ENCODE measurements at regions not wholly inside any gene's neighbourhood (a gene's known extent, or its start where the extent isn't known, plus 50 kb on each side); places are given as distances from the start of the nearest gene placed in this dataset.
"Not testable (repeated sequence)": the region's sequence is repeated elsewhere in the genome, so short reads cannot be mapped to it uniquely, and the experiment has no call there.

GRCh38 chr18:78411539-78411938 is 568.1 kb upstream of the SALL3 start:
- DNase-seq (ENCODE audit: low spot score) = no peak

GRCh38 chr18:78414302-78414701 is 565.3 kb upstream of the SALL3 start:
- no peak for DNase-seq (ENCODE audit: low spot score)

DNA sequence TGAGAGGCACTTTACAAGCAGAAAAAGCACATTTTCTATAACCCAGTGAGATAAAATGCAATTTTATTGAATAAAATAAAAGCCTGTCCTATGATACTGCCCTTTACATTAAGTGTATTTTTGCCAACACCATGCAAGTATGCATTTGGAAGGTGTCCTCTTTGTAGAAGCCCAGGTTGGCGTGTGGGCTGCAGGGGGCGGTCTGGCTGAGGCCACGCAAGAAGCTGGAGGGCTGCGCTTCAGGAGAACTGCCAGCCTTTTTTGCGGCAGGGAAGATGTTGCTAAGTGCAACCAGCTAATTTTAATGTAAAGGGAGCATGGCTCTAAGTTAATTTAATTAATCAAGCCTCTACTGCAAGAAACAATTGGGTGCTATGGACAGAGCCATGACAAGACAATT is 562.8 kb upstream of the SALL3 start:
- DNase-seq (ENCODE audit: low spot score) = no peak

- DNase-seq (ENCODE audit: low spot score) = no peak
Measured at GRCh38 chr18:78418379-78418778, 561.2 kb upstream of the SALL3 start.

- DNase-seq (ENCODE audit: low spot score) = no peak
Measured at GRCh38 chr18:78419171-78419570, 560.4 kb upstream of the SALL3 start.

GRCh38 chr18:78420116-78420515 is 559.5 kb upstream of the SALL3 start:
- no peak for DNase-seq (ENCODE audit: low spot score)

- no peak for DNase-seq (ENCODE audit: low spot score)
Measured at GRCh38 chr18:78421392-78421791, 558.2 kb upstream of the SALL3 start.

- DNase-seq (ENCODE audit: low spot score) = no peak
Measured at GRCh38 chr18:78422336-78422735, 557.3 kb upstream of the SALL3 start.

- DNase-seq (ENCODE audit: low spot score) = no peak
Measured at GRCh38 chr18:78423811-78424210, 555.8 kb upstream of the SALL3 start.

- no peak for DNase-seq (ENCODE audit: low spot score)
Measured at GRCh38 chr18:78424403-78425018, 555.1 kb upstream of the SALL3 start.

- DNase-seq (ENCODE audit: low spot score) = no peak
Measured at GRCh38 chr18:78425019-78425412, 554.6 kb upstream of the SALL3 start.

DNA sequence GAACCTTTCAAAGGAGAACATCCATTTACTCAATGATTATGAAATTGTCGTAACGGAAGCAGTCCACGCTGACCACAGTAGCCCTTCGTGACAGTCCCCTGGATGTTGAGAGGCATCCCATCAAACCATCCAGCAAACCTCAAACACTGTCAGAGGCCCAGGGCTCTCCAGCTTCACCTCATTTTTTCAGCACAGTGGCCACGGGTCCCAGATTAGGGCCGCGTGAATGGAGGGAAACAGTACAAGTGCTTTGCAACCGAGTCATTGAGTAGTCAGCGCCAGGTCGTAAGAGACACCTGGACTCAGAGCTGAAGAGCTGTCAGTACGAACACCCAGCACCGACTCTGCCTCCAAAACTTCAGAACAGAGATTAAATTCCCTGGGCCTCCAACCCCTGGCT is 552.5 kb upstream of the SALL3 start:
- DNase-seq (ENCODE audit: low spot score) = no peak

DNA sequence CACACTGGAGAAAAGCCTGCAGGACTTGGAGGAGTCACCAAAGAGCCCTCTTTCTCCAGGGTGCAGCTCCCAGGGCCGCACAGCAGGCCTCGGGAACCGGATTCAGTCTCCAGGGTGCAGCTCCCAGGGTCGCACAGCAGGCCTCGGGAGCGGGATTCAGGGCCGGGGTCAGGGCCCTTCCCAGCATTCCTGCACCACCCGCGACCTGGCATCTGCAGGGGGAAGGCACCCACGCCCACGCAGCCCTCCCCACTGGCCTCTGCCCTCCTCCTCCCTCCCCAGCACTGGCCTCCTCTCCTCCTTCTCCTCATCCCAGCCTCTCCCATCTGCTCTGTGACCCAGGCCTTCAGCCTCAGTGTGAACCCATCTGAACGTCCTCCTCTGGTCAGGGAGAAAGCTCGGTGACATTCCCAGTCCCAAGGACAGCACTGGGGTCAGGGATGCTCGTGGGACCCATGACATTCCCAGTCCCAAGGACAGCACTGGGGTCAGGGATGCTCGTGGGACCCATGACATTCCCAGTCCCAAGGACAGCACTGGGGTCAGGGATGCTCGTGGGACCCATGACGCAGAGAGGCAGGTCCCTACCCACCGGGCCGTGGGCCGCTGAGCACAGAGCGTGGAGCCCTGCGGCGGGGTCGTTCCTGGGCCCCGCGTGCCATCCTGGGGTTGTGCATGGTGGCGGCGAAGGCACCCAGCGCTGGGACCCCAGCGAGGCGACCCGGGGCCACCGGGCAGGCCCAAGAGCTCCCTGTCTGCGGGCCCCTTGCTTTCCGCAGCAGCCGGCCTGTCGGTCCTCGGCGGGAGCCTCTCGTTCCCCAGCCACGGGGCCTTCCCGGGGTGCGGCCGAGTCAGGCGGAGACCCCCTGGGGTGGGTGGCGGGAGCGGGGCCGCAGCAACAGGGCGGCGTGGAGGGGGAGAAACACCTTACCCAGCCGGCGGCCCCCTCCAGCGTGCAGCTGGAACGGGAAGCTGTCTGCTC is 550.2 kb upstream of the SALL3 start:
- no peak for DNase-seq (ENCODE audit: low spot score)

DNA sequence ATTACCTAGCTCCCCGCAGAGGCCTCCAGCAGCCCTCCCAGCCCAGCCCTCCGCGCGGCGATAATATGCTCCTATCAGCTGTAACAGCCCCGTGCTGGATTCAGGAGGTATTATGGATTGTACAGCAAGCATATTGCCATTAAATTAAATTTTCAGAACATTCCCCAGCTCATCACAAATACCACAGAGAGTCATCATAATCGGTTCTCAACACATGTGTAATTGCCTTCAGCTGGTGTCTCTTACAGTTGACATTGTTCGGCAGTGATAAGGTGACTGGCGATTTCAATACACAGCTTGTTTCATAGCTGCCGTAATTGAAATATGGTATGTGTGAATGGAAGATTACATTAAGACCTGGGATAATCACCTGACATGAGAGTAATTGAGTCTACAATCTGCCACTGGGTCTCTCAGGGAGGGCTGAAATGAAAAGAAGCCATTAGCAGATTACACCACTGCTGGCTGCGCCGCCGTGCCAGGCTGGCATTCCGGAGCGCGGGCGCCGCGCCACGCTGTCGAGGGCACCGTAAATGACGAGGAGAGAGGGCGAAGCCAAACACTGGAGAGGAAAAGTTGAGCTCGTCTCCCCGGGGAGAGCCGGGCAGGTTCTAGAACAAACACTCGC is 549.4 kb upstream of the SALL3 start:
- no peak for DNase-seq (ENCODE audit: low spot score)

GRCh38 chr18:78431606-78432005 is 548.0 kb upstream of the SALL3 start:
- no peak for DNase-seq (ENCODE audit: low spot score)

- DNase-seq (ENCODE audit: low spot score) = no peak
Measured at GRCh38 chr18:78433562-78433961, 546.1 kb upstream of the SALL3 start.

- DNase-seq (ENCODE audit: low spot score) = no peak
Measured at GRCh38 chr18:78436110-78436509, 543.5 kb upstream of the SALL3 start.

DNA sequence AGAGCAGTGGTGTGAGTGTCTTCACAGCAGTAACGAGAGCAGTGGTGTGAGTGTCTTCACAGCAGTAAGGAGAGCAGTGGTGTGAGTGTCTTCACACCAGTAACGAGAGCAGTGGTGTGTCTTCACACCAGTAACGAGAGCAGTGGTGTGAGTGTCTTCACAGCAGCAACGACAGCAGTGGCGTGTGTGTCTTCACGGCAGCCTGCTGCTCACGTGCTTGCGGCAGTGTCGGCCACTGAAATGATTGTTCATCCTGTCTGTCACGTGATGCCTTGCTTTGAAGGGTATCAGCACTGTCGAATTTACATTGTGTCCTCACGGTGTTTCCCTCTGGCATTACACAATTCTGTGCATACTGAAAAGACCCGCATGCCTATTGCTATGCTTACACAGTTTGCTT is 541.4 kb upstream of the SALL3 start:
- DNase-seq (ENCODE audit: low spot score) = not testable (repeated sequence)

GRCh38 chr18:78445880-78446279 is 533.7 kb upstream of the SALL3 start:
- DNase-seq (ENCODE audit: low spot score) = no peak

DNA sequence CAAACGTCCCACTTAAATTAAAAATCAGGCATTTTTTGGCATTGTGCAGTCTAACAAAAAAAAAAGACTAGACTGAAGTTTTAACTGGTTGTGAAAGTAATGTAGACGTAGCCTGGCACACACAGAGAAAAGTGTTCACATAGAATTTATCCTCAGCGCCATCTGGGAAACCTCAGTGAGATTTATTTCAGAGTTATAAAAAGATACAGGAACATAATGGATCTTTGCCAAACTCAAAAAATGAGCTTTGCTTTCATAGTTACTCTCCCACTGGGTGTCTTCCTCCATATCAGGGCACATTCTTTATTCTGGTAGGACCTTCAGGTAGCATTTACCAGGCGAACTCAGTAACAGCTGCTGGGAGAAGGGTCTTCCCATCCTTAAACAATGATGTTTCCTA is 532.4 kb upstream of the SALL3 start:
- DNase-seq (ENCODE audit: low spot score) = no peak

DNA sequence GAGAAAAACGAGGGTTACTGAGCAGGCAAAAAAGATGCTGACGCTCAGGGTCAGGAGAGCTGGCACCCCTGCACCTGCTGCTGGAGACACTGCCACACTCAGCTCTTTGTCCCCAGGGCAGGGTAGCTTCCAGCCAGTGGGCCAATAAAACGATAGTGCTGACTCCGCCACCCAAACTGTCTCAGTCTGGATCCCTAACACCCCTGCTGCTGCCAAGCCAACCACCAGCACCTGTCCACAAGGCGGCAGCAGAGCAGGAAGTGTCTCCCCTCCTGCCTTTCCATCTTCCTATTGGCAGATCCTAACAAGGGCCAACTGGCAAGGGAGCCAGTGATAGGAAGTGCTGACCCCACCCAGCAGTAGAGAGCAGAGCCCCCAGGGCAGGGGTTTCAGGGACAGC is 531.5 kb upstream of the SALL3 start:
- DNase-seq (ENCODE audit: low spot score) = no peak

DNA sequence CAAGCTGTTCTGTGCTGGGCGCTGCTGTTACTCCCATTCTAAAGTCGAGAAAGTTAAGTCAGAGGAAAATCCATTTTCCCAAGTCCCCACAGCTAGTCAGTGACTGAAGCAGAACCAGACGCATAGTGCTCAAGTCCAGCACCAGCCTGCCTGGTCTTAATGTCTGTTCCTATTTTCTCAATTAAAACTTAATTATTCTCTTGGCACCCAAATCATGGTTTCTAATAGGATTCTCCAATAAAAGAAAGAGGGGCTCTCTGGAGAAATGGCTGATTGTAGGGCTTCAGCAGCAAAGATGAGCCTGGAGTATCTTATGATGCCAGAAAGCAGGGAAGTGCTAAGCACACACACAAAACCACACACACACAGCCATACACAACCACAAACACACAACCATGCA is 531.0 kb upstream of the SALL3 start:
- no peak for DNase-seq (ENCODE audit: low spot score)

DNA sequence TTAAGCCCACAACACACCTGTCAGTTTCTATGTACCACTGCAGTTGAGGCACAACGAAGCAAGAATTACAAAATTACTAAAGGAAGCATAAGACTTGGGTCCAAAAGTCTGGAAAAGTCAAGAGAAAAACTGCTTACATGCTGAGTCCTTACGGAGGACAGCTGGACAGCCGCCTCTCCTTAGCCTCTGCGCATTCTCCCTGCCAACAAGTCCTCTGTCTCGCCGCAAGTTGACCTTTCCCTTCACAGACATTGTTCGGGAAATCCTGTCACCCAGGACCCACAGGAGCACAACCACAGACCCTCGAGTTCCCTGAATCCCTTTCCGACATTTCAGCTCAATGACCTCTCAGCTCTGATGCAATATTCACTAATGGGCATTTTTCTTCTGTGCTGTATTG is 525.4 kb upstream of the SALL3 start:
- no peak for DNase-seq (ENCODE audit: low spot score)

Data from germinal center (tissue), 1 donor.